ENCODE measurements at regions not wholly inside any gene's neighbourhood (a gene's known extent, or its start where the extent isn't known, plus 50 kb on each side); places are given as distances from the start of the nearest gene placed in this dataset.
A peak's percentile ranks its signal among the peaks of the same experiment; 100 is the strongest.

GRCh38 chrX:20330545-20330944, 63.8 kb upstream of the RPS6KA3 start:
- DNase-seq = no peak
- ATAC-seq = no peak
- intact Hi-C loops (cut with DNase I, micrococcal nuclease) = no loop called here

- intact Hi-C loops (cut with DNase I, micrococcal nuclease) = no loop called here
- no peak for ATAC-seq
- DNase-seq = no peak
These were observed 62.7 kb upstream of the RPS6KA3 start for GRCh38 chrX:20329435-20329834.

GRCh38 chrX:20325786-20326388, 59.2 kb upstream of the RPS6KA3 start:
- DNase-seq = no peak
- intact Hi-C loops (cut with DNase I, micrococcal nuclease) = no loop called here
- no peak for ATAC-seq

- intact Hi-C loops (cut with DNase I, micrococcal nuclease) = no loop called here
- ATAC-seq = no peak
- no peak for DNase-seq
These were observed 56.2 kb upstream of the RPS6KA3 start for GRCh38 chrX:20322887-20323286.

GRCh38 chrX:20320461-20321159, 53.9 kb upstream of the RPS6KA3 start:
- ATAC-seq (peak; percentile 44), DNase-seq (peak in 1 of 2 donors; percentile 15)

GRCh38 chrX:20319054-20319453, 52.3 kb upstream of the RPS6KA3 start:
- DNase-seq (no peak), ATAC-seq (no peak)
- intact Hi-C loops (cut with DNase I, micrococcal nuclease) = no loop called here

More at GRCh38 chrX:20320461-20321159, 53.9 kb upstream of the RPS6KA3 start:
- intact Hi-C loops (cut with DNase I, micrococcal nuclease) = no loop called here

GRCh38 chrX:20317873-20318272, 51.2 kb upstream of the RPS6KA3 start:
- no peak for ATAC-seq
- intact Hi-C loops (cut with DNase I, micrococcal nuclease) = no loop called here
- no peak for DNase-seq
